ENCODE measurements at regions not wholly inside any gene's neighbourhood (a gene's known extent, or its start where the extent isn't known, plus 50 kb on each side); places are given as distances from the start of the nearest gene placed in this dataset.

DNA sequence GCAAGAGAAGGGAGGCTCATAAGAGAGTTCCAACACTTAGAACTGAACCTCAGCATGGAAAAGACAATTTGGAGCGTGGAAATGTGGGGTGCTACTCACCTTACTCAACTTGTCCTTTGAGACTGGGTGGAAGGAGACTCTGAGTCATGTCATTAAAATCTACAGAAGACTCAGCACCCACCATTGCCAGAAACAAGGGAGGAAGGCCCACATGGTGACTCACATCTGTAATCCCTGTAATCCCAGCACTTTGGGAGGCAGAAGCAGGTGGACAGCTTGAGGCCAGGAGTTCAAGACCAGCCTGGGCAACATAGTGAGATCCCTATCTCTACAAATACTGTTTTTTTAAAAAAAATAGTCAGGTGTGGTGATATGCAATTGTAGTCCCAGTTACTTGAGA lies 161.9 kb upstream of the UBE3A start:
- no peak for ATAC-seq
- Mint-ChIP-seq H3K9me3 (peaks cover 2 to 10% of the 10 kb centered on the region in 2 donors), H3K36me3 (no peaks in the 10 kb centered on the region), H3K27me3 (ENCODE audit: low read depth in 2 of 2) (peaks cover 0 to 4% of the 10 kb centered on the region in 2 donors), H3K4me3 (no peak overlapping the region), H3K4me1 (no peaks in the 10 kb centered on the region), H3K27ac (no peak overlapping the region)
- Histone ChIP-seq H3K27ac (ENCODE audit: low read length) (no peak overlapping the region), H3K27me3 (ENCODE audit: control insufficient read depth, insufficient read depth, low read length) (no peaks in the 10 kb centered on the region), H3K4me1 (ENCODE audit: control insufficient read depth, insufficient read depth, low read length) (no peaks in the 10 kb centered on the region), H3K9me3 (ENCODE audit: control insufficient read depth, insufficient read depth, low read length) (no peaks in the 10 kb centered on the region), H3K4me3 (ENCODE audit: low read length) (no peak overlapping the region), H3K36me3 (ENCODE audit: control insufficient read depth, insufficient read depth, low read length) (no peaks in the 10 kb centered on the region)
- 55% methylated on average over 1 of the region's 1 CpG for WGBS (ENCODE audit: insufficient coverage)
- no peak for TF ChIP-seq CTCF (IDR thresholded peaks at IDR 0.05)
- no peak for DNase-seq
- intact Hi-C loops (cut with micrococcal nuclease), result no loop called here

- intact Hi-C loops (cut with micrococcal nuclease), result no loop called here
- ATAC-seq (no peak), DNase-seq (no peak)
- no peak overlapping the region for H3K4me3 ChIP-seq (ENCODE audit: low read length)
- no peak overlapping the region for H3K4me3 Mint-ChIP-seq
- no peak for TF ChIP-seq CTCF (IDR thresholded peaks at IDR 0.05)
- no peak overlapping the region for H3K27ac Mint-ChIP-seq
- H3K4me1 Mint-ChIP-seq, result no peaks in the 10 kb centered on the region
- no peaks in the 10 kb centered on the region for H3K4me1 ChIP-seq (ENCODE audit: control insufficient read depth, insufficient read depth, low read length)
- WGBS (ENCODE audit: insufficient coverage), result 46% methylated on average over 5 of the region's 5 CpGs
- peaks cover 5 to 12% of the 10 kb centered on the region in 2 donors for H3K9me3 Mint-ChIP-seq
- H3K27me3 ChIP-seq (ENCODE audit: control insufficient read depth, insufficient read depth, low read length), result no peaks in the 10 kb centered on the region
- no peaks in the 10 kb centered on the region for H3K36me3 Mint-ChIP-seq
- H3K36me3 ChIP-seq (ENCODE audit: control insufficient read depth, insufficient read depth, low read length), result no peaks in the 10 kb centered on the region
- H3K9me3 ChIP-seq (ENCODE audit: control insufficient read depth, insufficient read depth, low read length), result no peaks in the 10 kb centered on the region
- H3K27ac ChIP-seq (ENCODE audit: low read length), result no peak overlapping the region
- no peaks in the 10 kb centered on the region for H3K27me3 Mint-ChIP-seq (ENCODE audit: low read depth in 2 of 2)
Observed at GRCh38 chr15:25597571-25597970, 158.7 kb upstream of the UBE3A start.

DNA sequence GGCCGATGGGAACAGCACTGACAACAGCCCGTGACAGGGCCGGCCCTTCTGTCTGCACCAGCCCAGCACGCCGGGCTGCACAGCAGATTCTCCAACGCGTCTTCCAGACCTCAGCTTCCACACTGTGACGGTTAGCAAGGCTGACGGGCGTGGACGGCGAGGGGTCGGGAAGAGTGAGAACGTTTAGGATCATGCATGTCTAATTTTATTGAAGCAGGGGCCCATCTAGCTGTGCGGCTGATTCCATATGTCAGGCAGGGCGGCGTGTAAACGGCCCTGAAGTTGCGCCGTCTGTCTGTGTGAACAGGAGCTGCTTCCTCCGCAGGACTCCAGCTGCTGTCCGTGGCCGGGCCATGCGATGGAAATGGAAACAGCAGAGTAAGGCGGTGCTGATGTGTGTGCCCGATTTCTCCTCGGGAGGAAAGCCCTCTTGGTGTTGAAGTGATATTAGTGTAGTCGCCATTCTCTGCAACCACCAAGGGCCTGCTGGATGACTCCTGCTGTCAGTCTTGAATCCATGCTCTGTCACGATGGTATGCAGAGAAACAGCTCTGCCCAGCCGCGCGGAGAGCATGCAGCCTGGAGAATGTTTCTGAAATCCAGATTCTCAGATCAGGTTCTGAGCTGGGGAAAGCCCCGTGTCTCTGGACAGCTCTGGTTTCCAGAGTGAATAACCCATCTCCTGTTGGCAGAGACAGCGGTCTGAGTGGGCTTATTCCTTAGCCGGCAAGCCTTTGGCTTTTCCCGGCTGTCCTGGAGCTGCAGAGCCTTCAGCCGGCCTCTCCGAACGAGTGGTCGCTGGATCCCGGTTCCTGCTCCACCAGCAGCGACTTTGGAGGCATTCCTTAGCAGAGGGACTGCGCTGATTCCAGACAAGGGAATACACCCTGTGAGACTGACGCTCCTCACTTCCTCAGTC lies 158.1 kb upstream of the UBE3A start:
- no peaks in the 10 kb centered on the region for H3K4me1 ChIP-seq (ENCODE audit: control insufficient read depth, insufficient read depth, low read length)
- no peaks in the 10 kb centered on the region for H3K36me3 Mint-ChIP-seq
- no peak overlapping the region for H3K4me3 Mint-ChIP-seq
- H3K27ac Mint-ChIP-seq, result no peak overlapping the region
- 89% methylated on average over 44 of the region's 44 CpGs for WGBS (ENCODE audit: insufficient coverage)
- intact Hi-C loops (cut with micrococcal nuclease), result no loop called here
- no peaks in the 10 kb centered on the region for H3K36me3 ChIP-seq (ENCODE audit: control insufficient read depth, insufficient read depth, low read length)
- no peaks in the 10 kb centered on the region for H3K4me1 Mint-ChIP-seq
- H3K27me3 Mint-ChIP-seq (ENCODE audit: low read depth in 2 of 2), result no peaks in the 10 kb centered on the region
- no peak for ATAC-seq
- peaks cover 5 to 14% of the 10 kb centered on the region in 2 donors for H3K9me3 Mint-ChIP-seq
- no peak for TF ChIP-seq CTCF (IDR thresholded peaks at IDR 0.05)
- H3K9me3 ChIP-seq (ENCODE audit: control insufficient read depth, insufficient read depth, low read length), result no peaks in the 10 kb centered on the region
- H3K27ac ChIP-seq (ENCODE audit: low read length), result no peak overlapping the region
- H3K27me3 ChIP-seq (ENCODE audit: control insufficient read depth, insufficient read depth, low read length), result no peaks in the 10 kb centered on the region
- no peak overlapping the region for H3K4me3 ChIP-seq (ENCODE audit: low read length)
- DNase-seq, result no peak
